Mammary epithelial cell (primary cell): ENCODE measurements at regions not wholly inside any gene's neighbourhood (a gene's known extent, or its start where the extent isn't known, plus 50 kb on each side); places are given as distances from the start of the nearest gene placed in this dataset.

Experiments
- CTCF ChIP-seq, 2 donors: IDR thresholded peaks in 1 of 2; conservative IDR thresholded peaks in 1 of 2; 2 replicates each; pipeline ENCODE4 v1.5.1; 2011 to 2012; ENCODE audit warnings: inconsistent platforms in 2 of 2, low read length in 2 of 2, mild to moderate bottlenecking in 2 of 2, control low read depth in 1 of 2, low read depth in 1 of 2; ENCODE audit not compliant: insufficient read depth in 1 of 2; ENCODE audit errors: extremely low read depth in 1 of 2
- EZH2 ChIP-seq: IDR thresholded peaks from 2 replicates; pipeline ENCODE4 v1.6.1; 2012; ENCODE audit warnings: low read length, inconsistent platforms, borderline replicate concordance

GRCh38 chr4:45280121-45280520 is 553.8 kb upstream of the GNPDA2 start:
- no peak for TF ChIP-seq CTCF (conservative IDR thresholded peaks at IDR 0.05 in 1 of 2, IDR thresholded peaks at IDR 0.05 in 1 of 2; ENCODE audit: extremely low read depth in 1 of 2, insufficient read depth in 1 of 2, low read depth in 1 of 2, low read length in 2 of 2)
- TF ChIP-seq EZH2: no peak
